GM21619 (cell line): ENCODE measurements at regions not wholly inside any gene's neighbourhood (a gene's known extent, or its start where the extent isn't known, plus 50 kb on each side); places are given as distances from the start of the nearest gene placed in this dataset.
"Not testable (repeated sequence)": the region's sequence is repeated elsewhere in the genome, so short reads cannot be mapped to it uniquely, and the experiment has no call there.

Source experiments
- ATAC-seq: cut with Tn5 transposase; IDR thresholded peaks from one replicate; pipeline ENCODE4 v1.9.1; 2021; ENCODE audit not compliant: unreplicated experiment

DNA sequence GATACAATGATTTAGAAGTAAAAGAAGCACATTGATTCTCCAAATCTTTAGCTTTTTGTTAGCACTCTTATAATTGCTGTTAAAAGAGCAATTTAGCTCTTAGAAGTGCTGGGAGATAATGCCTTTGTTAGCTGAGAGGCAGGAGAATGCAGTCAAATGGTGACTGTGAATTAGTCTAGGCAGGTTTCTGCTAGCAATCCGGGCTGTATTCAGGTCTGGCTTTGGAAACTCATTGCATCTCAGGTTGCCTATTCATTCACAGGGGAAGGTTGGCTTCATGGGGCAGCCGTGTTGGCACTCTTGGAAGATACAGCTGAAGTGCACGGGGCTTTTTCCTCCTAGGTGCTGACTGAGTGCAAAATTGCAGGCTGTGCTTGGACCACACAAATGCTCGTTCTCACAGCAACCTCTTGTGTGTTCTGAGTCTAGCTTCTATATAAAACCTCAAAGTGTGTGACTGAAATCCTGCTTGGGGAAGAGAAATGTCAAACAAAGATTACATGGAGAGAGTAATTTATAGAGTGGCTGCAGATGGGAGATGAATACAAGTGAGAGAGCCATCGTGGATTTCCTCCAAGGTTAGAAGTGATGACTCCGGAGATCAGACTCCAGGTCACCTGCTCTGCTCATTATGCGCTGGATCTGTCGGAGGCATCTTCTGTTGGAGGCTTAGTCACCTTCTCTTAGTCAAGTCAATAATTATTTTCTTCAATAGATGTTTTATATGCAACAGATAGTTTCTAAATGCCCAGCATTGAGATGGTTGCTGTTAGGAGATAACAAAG is 167.8 kb downstream of the PMAIP1 start:
- ATAC-seq: no peak

DNA sequence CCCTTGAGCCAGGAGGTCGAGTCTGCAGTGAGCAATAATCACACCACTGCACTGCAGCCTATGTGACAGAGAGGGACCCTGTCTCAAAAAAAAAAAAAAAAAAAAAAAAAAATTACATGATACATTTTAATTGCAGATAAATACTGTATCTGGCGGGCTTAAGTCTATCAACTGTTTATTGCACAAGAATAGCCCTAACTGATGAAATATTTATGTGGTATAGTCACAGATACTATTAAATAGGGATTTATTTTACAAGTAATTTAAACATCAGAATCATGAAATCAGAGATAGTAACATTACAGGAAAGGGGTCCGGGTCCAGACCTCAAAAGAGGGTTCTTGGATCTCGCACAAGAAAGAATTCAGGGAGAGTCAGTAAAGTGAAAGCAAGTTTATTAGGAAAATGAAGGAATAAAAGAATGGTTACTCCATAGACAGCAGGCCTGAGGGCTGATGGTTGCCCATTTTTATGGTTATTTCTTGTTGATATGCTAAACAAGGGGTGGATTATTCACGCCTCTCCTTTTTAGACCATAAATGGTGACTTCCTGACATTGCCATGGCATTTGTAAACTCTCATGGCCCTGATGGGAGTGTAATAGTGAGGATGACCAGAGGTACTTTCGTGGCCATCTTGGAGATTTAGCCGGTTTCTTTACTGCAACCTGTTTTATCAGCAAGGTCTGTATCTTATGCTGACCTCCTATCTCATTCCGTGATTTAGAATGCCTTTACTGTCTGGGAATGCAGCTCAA is 166.6 kb downstream of the PMAIP1 start:
- no peak for ATAC-seq

DNA sequence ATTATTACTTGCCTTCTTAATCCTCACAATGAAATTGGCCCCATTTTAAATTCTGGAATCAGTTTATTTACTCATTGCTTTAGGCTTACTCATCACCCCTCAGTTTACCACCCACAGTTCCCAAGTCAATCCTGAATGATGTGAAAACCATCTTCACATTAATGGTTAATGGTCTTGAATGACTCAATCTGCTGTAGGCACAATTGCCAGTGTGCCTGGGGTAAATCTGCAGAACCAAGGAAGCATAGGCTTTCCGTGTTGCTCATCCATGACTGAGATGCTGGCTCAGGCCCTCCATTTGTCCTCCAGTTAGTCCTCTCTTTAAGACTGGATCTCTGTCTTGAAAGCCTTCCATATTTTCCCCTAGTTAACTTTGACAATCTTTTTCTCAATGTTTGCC is 164.5 kb downstream of the PMAIP1 start:
- no peak for ATAC-seq

DNA sequence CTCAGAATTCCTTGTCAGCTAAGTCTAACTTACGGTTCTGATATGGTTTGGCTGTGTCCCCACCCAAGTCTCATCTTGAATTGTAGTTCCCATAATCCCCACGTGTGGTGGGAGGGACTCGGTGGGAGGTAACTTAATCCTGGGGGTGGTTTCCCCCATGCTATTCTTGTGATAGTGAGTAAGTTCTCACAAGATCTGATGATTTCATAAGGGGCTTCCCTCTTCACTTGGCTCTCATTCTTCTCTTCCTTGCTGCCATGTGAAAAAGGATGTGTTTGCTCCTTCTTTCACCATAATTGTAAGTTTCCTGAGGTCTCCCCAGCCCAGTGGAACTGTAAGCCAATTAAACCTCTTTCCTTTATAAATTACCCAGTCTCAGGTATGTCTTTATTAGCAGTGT is 163.0 kb downstream of the PMAIP1 start:
- ATAC-seq: not testable (repeated sequence)

DNA sequence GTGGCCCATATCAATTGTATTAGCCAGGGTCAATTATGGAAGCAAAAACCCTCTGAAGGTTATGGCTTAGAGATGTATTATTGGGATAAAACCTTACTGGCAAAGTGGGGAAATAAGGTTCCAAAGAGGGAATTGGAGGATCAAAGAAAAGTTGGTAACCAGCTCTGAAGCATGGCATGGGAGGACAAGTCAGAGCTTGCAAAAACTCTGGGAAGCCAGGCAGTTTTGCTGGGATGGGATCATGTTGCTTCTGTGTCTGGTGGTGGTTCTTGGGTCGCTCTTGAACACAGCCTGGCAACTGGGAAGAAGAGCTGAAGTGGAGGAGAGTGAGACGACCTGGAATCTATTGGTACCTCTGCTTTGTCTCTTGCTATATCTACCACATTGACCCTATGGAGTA is 162.6 kb downstream of the PMAIP1 start:
- ATAC-seq: no peak

DNA sequence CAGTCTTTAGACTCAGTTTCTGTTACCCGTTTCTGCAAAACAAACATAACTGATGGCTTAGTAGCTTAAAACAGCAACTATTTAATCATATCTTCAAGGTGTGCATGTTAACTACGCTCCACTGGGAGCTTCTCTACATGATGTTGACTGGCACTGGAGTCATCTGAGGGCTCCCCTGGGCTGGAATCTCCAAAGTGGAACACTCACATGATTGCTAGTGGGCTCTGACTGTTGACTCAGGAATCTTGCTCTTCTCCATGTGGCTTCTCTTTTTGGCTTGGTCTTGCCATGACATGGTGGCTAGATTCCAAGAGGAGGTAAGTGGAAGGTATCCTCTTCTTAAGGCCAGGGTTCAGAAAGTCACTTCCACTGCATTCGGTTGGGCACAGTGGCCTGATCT is 160.8 kb downstream of the PMAIP1 start:
- no peak for ATAC-seq

DNA sequence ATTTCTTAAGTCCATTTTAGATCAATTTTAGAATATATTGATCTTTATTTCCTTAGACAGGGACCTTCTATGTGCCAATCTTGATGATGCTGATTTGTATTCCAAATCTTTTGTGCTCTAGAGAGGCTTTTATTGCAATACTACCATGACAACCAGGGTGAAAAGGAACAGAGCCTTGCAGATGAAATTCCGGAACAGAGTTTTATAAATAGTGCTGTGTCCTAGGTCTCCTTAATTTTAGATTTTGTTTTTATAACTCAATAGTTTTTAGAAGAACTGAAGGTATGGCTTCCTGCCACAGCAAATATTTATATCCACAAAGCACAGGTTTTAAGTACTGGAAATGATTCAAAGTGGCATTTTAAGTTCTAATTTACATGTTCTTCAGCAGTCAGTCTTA is 160.2 kb downstream of the PMAIP1 start:
- ATAC-seq: no peak

DNA sequence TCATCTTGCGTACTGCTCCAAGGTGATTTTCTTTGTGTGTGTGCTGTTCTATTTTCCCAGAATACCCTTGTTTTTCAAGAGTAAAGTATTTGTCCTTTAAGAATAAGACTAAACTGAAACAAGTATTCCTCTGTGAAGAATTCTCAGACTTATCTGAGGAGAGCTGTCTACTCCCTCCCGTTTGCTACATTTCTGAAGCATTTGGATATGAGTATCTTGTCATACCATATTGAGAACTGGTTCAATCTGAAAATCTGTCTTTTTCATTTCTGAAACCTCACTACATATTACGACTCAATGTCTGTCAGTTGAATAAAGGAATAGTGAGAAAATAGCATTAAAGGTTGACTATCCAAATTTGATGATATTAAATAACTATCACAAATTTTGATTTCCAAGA is 159.4 kb downstream of the PMAIP1 start:
- ATAC-seq: no peak

DNA sequence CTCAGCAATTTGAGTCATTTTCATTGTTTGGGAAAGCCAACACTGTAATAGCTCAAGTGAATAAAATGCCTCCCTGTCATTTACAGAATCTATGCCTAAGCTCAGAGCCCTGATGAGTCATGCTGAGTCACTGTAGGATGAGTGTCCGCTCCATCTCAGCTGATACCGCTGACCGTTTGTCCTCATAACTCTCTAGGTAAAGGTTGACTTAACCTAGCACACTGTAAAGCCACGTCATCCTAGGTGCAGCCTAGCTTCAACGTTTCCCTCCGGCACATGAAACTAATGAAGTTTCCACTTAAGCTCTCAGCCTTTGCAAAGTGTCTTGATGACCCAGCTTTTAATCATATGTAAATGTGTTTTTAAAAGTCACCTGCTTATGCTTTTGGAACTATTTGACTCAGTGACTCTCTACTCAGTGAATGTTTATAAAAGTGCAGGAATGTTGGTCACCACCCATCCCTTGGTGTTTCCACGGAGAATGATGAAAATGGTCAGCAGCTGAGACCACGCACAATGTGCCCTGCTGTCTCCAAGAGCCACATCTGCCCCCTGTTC is 154.0 kb downstream of the PMAIP1 start:
- no peak for ATAC-seq

DNA sequence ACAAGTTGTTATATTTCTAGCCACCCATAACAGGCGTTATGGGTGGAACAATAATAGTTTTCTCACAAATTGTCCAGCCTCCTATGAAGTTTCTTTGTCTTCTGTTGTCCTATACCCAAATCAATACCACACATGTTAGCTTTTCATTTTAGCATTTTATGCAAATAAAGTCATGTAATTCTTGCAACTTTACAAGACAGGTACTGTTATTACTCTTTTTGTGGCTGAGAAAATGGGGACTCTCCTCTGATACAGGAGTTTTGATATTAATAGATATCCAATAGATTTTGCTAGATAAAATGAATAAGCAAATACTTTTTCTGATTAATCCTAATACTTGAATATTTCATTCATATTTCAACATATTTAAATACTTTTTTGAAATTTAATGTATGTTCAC is 151.0 kb downstream of the PMAIP1 start:
- no peak for ATAC-seq

DNA sequence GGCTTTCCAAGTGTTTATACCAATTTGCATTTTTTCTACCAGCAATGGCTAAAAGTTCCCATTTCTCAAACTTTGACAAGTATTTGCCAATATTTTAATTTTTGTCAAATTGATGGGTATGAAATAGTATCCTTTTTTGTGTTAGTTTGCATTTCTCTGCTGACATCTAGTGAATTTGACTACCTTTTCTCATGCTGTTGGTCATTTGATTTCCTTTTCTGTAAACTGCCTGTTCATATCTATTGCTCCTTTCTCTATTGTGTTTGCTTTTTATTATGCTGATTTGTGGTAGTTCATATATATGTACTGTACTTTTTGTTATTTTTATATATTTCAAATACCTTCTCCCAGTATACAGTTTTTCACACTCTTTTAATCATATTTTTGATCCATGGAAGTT is 149.4 kb downstream of the PMAIP1 start:
- ATAC-seq: no peak

DNA sequence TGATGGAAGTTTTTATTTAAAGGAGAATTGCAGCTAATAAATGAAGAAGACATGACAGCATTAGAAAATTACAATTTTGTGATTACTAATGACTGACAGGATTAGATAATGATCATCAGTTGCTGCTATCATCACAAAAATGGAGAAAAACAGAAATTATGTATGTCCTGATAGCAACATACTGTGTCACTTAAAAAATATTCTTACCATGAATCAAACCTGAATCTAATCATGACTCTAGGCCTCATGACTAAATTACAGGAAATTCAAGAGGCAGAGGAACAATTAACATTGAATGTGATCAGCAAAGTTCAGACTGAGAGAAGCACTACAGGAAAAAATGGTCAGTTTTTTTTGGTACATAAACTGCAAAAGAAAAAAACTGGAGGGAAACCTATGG is 147.8 kb downstream of the PMAIP1 start:
- ATAC-seq: no peak

DNA sequence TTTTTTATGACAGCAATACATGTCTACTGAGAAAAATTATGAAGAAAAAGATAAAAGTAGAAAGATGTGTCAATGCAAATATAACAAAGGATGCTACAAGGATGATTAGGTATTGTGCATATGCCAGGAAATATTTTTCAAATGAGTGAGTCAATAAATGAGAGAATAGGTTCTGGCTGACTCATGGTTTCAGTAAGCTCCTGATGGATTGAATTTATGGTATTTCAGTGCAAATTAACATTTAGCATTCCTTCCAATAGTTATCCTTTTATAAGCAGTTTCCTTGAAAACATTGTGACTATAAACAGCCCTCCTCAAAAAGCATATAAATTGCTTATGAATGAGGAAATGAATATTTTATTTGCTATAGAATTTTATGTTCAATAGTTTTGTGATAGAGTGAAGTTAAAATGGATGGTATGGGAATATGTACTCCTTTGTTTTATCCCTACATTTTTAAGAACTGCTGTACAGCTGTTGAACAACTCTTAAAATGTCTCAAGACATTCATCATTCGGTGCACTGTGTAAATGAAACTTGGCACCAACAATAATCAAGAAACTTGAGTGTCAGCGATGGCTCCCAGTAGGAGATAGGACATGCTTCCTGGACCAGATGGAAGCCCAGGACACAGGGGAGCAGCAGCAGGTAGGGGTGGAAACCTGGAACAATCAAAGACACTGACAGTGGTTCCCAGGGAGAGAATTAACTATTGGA is 144.7 kb downstream of the PMAIP1 start:
- no peak for ATAC-seq

DNA sequence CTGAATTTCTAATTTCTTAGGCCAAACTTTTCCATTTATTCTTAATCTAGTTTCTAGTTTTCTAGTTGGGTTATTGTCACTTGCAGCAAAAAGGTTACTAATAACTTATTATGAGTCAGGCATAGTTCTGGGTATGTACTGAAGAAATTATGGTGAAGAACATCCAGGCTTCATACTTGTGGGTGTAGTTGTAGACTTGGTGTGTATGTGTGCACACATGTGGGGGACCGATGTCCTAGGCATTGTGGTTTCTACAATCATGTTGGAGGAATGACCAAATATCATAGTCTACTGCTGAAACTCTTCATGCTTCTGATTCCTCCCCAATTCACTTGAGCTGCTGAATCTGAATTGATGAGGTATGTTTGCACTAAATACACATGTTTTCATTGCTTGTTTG is 141.2 kb downstream of the PMAIP1 start:
- ATAC-seq: no peak

DNA sequence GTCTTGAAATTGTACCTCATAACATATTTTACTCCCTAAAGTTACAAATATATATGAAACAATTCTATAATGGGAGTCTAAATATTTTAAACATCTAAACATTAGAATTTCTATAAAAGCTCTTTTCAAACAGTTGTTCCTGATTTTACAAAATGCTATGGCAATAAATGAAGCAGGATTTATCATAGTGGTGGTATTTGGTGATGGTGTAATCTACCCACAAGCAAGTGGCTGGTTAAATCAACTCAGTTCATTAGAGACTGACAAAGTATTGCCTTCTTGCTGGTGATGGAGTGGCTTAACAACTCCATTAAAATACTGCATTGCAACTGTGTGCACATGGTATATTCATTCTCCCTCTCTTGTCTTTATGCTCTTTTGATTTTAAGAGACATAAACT is 138.9 kb downstream of the PMAIP1 start:
- ATAC-seq: no peak

DNA sequence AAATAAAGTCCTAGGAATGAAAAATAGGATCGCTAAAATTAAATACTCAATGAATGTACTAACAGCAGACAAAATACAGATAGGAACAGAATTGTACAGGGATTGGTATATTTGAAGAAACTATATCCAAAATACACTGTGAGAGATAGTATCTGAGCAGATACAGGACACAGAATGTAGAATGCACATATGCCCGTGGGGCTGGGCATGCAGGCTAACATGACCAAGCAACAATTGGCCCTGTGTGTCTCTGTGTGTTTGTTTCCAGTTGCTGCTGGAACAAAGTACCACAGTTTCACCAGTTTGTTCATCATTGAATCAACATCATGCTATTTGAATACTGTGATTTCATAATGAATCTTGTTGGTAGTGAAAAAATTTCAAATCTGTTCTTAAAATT is 127.6 kb downstream of the PMAIP1 start:
- no peak for ATAC-seq

DNA sequence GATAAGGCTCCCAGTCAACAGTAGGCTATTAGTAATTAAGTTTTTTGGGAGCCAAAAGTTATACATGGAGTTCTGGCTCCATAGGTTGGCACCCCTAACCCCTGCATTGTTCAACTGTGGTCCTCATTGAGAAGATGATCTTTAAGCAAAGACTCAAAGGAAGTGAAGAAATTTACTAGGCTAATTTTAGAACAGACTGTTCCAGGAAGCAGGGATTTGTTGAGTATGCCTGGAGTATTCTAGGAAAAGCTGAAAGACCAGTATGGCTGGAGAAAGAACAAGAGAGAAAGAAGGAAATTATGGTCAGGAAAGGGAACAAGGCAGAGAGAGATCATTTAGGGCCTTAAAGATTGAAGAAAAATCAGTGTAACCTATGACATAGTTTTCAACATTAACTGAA is 125.1 kb downstream of the PMAIP1 start:
- ATAC-seq: no peak

DNA sequence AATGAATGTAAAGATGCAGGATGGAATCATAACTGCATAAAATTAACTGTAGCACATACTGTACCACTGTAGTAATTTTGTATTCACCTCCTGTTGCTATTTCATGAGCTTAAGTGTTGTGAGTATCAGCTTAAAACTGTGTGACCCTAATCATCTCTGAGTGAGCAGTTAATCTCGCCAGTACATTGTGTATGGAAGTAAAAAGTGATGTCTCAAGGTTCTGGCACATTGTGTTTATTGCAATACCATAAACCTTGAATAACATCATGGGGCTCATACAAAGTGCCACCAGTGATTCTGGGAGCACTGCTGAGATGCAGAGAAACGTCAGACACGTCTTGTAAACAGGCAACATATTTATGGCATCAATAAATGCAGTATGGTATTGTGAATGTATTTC is 124.5 kb downstream of the PMAIP1 start:
- no peak for ATAC-seq

DNA sequence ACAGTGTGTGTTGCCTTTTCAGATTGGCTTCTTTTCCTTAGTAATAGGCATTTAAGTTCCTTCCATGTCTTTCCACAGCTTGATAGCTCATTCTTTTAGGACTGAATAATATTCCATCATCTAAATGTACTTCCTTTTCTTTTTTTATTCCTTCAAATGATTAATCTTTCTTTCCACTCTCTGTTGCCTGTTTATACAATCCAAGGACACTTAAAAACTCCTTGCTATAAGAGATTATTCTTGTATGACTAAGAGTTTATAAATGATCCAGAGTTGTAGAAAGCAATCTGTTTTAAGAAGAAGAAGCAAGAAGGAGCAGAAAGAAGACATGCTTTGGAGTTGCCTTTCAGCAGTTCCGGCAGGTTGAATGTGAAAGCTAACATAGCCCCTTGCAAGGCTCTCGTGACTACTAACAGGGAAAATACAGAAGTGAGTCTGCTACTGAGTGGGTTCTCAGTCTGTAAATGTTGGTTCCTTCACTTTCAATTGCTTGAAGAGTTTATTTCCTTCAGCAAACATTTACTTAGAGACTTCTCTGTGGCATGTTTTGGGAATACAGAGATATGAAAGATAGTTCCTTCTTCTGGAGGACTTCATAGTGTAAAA is 123.0 kb downstream of the PMAIP1 start:
- peak; percentile 62 for ATAC-seq

DNA sequence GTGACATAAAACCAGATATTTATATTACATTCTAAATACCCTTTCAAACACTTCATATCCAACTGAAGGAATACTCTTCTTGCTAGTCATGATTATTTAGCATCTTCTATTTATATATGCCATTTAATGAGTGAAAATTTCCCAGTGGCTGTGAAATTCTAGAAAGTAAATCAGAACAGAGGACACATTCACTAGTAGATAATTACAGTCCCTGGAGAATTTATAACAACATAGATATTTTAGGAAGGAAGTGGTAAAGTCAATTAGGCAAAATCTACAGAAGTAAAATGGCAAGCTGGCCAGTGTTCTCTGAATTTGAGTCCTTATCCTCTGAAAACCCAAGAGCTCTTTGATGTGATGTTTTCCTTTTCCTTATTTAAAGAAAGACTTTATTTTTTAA is 121.8 kb downstream of the PMAIP1 start:
- ATAC-seq: no peak
